Stimulated activated naive CD8-positive, alpha-beta T cell treated with anti-CD3 and anti-CD28 coated beads, Interleukin-15, Interleukin-2, amounts not matched to agents 100 U/mL and 50 U/mL, for 24 hours (primary cell): ENCODE measurements at regions not wholly inside any gene's neighbourhood (a gene's known extent, or its start where the extent isn't known, plus 50 kb on each side); places are given as distances from the start of the nearest gene placed in this dataset.
"Not testable (repeated sequence)": the region's sequence is repeated elsewhere in the genome, so short reads cannot be mapped to it uniquely, and the experiment has no call there.

ENCODE experiments used
- ATAC-seq: fragments of 150-1000 bp; cut with Tn5 transposase; one replicate; pipeline ENCODE4 v1.10.0; 2021
- DNase-seq: peaks from one replicate; pipeline ENCODE4 v3.0.0; 2021

DNA sequence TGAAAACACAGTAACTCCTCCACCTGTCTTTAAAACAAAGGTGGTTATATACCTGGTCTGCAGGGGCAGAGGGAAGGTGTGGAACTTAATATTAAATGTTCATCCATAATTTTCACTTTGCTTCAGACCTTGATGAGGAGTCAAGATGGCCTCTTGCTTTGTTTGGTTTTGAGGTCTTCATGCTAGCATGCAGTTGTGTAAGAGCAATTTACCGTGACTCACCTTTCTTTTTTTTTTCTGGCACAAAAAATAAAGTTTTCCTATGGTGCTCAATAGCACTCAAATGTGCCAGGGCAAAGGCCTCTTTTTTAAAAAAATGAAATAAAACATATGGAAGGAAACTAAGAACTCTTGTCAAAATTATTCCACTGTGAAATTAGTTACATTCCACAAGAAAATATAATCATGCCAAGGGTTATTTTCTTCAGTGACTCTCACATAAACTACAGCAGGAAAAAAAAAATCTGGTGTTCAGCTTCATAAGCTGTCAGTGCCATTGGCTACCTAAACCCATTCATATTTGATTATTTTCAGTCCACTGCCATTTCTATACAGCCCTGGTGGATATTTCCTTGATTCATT is 128.2 kb downstream of the SLC7A11 start:
- ATAC-seq (no peak), DNase-seq (no peak)

DNA sequence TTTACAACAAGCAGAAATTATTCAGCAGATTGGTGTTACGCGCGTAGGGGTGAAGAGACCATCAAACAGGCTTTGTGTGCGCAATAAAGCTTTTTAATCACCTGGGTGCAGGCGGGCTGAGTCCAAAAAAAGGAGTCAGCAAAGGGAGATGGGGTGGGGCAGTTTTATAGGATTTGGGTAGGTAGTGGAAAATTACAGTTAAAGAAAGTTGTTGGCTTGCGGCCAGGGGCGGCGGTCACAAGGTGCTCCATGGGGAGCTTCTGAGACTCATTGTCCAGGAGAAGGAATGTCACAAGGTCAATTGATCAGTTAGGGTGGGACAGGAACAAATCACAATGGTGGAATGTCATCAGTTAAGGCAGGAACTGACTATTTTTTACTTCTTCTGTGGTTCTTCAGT is 129.3 kb downstream of the SLC7A11 start:
- not testable (repeated sequence) for DNase-seq, ATAC-seq

DNA sequence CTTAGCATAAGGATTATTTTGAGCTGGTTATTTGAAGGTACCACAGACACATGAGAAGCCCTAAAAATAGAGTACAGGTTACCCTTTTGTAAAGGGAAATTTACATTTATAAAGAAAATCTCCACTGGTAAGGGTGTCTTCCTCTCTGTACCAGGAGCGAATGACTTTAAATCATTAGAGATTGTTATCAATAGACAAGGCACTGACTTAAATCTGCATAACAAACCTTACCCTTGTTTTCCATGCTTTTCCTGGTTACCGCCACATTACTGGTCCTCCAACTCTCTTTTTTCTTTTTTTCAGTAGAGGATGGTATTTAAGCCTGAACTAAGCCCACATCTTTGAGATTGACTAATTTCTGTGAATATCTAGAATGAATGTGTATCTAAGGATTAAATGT is 129.8 kb downstream of the SLC7A11 start:
- no peak for ATAC-seq
- DNase-seq, result no peak

DNA sequence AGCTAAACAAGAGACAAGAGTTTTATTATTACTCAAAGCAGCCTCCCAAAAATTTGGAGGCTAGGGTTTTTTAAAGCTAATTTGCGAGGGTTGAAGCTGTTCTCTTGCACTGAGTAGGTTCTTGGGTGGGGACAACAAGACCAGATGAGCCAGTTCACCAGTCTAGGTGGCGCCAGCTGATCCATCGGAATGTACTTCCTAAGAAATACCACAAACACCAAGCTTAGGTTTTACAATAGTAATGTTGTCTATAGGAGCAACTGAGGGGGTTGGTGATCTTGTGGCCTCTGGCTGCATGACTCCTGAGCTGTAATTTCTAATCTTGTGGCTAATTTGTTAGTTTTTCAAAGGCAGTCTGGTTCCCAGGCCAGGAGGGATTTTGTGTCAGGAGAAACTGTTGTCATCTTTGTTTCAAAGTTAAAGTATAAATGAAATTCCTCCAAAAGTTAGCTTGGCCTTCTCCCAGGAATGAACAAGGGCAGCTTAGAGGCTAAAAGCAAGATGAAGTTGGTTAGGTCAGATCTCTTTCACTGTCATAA is 130.6 kb downstream of the SLC7A11 start:
- no peak for DNase-seq
- ATAC-seq, result no peak

DNA sequence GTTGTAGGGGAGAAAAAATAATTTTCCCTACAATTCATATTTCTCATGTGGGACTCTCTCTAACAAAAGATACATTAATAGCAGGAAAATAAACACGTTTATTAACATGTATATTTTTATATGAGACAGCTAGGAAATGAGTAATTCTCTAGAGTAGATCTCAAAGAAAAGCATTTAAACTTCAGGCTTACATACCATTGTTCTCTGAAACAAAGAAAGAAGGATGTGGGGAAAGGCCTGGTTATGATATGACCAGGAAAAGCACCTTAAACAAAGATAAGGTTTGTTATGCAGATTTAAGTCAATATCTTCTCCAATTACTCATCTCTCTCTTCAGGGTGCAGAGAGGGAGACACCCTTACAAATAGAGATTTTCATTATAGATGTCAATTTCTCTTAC is 131.3 kb downstream of the SLC7A11 start:
- ATAC-seq, result no peak
- no peak for DNase-seq

DNA sequence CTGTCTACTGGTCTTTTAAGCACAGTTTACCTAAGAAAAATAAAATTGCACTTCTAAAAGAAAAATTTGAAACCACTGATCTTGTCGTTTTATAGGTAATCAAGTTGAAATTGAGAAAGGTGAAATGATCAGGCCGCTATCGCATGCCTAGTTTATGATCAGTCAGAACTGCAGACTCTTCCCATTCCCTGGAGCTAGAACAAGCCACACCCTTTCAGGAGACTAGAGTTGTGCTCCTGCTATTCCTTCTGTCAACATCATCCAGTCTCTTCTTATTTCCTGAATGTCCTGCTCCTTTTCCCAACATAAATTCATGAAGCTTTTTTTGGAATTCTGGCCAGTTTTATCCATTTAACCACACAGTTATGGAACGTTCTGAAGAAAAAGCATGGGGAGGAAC is 135.1 kb downstream of the SLC7A11 start:
- DNase-seq (no peak), ATAC-seq (no peak)

DNA sequence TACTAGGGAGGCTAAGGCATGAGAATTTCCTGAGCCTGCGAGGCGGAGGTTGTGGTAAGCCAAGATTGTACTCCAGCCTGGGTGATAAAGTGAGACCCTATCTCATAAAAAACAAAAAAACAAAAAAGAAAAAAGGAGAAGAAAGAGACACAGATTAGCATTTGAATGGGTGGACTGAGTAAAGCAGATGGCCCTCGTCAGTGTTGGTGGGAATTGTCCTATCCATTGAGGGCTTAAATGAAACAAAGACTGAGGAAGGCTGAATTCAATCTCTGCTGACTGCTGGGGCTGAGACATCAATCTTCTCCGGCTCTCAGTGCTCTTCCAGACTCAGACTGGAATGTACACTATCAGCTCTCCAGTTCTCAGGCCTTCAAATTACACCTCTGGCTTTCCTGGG is 136.8 kb downstream of the SLC7A11 start:
- ATAC-seq (no peak), DNase-seq (no peak)

DNA sequence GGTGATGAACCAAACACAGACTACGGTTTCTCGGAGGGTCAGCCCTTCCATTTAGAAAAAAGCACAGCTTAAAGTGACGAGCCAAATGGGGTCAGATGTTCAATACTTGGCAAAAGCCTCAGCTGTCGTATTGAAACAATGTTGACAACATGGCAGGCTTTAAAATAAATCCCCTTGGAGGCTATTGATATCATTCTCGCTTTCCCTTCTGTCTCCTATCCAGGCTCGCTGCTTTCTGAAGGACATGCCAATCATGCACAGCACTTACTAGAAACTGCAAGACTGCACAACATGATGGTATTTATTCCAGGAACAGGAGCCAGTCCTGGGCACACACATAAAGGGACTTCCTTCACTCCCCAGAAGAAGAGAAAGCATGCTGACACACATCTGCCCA is 137.9 kb downstream of the SLC7A11 start:
- DNase-seq (no peak), ATAC-seq (no peak)

DNA sequence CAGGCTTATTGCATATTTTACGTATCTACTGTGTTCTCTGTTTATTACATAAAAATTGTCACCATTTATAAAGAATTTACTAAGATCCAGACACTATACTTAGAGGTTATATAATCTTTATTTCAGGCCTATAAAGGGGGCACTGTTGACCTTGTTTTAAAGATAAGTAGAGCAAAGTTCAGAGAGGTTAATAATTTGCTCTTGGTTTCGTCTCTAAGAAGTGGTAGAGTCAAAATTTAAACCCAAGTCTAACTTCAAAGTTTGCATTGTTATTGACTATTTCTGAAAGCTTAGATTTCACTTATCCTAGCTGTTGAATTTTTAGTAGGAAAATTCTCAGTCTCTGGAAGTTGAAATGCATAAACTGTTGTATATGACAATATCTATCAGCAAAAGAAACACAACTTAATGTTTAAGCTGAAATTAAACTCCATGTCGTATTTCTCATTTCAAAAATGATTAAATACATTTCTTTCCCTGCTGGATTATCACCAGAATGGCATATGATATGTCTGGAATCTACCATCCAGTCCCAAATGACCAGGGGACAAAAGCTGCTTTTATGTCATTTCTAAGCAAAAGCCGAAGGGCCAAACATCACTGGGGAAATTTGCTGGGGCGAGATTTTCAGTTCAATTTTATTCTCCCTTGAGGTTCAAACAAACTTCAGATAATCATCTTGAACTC is 138.4 kb downstream of the SLC7A11 start:
- ATAC-seq, result no peak
- DNase-seq, result no peak

DNA sequence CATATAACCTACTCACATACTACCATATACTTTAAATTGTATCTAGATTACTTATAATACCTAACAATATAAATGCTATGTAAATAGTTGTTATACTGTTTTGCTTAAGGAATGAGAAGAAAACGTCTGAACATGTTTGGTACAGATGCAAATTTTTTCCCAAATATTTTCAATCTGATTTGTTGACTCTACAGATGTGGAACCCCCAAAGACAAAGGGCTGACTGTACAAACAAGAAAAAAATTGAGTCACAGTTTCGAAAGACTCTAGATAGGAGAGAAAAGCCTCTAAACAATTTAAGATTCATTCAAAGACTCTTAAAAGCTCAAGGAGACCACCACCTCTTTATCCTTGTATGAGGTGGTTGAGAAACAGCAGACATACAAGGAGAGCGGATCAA is 142.8 kb downstream of the SLC7A11 start:
- ATAC-seq (no peak), DNase-seq (no peak)

DNA sequence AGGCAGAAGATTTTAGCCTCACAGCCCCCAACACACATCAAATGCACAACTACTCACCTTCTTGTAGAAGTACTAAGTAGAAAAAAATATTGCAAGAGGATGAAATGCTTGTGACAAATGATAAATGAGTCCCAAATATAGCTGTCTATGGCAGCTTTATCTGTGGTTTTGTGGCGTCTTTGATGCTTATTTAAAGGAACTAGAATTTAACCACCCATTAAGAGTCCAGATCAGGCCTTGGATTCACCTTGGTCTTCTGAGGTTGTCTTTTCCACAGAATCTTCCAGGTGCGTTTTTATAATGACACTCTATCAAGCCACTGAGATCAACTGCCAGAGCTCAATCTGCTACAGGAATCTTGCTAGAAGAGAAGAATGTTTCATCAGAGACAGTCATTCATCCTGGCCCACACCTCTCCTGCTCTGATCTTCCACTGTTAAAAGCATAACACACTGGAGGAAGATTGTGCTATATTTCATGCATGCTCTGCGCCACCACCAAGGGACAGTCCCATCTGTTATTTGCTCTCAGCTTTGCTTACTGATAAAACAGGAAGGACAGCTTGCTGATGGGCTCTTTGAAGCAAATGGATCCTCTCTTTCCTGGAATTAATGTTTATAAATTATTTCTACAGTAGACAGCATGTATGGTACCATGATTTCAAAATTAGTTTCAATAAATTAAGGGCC is 144.1 kb downstream of the SLC7A11 start:
- ATAC-seq, result no peak

DNA sequence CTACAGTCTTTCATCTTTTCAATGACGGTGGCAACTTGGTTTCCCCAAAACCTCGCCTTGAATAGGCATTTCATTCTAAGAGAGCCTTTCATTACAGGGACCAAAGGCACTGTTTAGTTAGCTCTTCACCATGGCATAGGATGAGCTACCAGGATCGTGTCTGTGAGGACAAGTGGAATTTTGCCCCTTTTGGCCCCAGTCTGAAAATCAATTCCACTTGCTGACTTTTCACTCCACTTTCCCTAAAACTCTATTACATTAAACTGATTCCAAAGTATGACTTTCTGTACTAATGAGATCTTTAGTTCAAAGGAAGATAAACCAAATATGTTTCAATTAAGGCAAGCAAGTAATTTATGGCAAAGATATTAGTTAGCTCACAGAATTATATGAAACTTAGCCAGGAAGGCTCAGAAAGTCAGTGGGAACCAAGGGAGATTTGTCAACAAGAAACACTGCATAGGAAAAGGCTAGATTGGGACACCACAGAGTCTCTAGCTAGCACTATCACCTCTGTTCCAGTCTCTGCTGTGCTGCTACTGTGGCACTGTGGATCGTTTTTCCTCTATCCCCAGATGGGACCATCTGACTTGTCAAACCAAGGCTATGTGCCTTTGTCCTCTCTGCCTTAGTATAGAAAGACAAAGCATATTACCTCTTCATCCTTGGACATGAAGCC is 145.6 kb downstream of the SLC7A11 start:
- no peak for ATAC-seq
- DNase-seq, result no peak

More for the DNA sequence above, 144.1 kb downstream of the SLC7A11 start:
- no peak for DNase-seq

DNA sequence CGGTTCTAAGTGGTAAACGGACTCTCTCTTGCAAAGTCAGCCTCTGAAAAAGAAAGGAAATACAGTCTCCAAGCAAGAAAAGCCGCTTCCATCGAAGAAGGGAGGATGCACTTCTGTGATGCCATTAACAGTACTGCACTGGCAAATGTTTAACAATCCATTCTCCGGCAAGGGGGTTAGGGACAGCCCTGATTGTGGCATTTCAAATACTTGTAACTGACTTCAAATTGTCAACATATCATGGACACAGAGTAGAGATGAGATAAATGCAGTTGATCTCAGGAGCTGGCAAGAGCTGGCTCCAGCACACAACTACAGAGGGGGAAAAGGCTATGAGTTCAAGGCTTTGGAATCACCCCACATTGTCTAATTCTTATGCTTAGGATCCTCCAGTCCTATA is 146.8 kb downstream of the SLC7A11 start:
- DNase-seq, result no peak
- ATAC-seq, result no peak

DNA sequence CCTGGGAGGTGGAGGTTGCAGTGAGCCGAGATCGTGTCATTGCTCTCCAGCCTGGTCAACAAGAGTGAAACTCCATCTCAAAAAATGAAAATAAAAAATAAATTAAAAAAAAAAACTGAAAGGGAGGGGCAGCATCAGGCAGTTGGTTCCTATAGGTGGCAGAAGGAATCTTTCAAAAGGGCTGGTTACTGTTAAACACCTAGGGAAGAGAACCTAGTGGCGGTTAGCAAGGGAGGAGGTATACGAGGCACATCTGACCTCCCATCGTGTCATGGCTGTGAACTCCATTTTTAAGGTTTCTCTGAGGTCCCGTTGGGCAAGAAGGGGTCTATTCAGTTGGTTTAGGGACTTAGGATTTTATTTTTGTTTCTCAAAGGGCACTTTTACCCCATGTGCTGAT is 150.1 kb downstream of the SLC7A11 start:
- DNase-seq, result no peak

DNA sequence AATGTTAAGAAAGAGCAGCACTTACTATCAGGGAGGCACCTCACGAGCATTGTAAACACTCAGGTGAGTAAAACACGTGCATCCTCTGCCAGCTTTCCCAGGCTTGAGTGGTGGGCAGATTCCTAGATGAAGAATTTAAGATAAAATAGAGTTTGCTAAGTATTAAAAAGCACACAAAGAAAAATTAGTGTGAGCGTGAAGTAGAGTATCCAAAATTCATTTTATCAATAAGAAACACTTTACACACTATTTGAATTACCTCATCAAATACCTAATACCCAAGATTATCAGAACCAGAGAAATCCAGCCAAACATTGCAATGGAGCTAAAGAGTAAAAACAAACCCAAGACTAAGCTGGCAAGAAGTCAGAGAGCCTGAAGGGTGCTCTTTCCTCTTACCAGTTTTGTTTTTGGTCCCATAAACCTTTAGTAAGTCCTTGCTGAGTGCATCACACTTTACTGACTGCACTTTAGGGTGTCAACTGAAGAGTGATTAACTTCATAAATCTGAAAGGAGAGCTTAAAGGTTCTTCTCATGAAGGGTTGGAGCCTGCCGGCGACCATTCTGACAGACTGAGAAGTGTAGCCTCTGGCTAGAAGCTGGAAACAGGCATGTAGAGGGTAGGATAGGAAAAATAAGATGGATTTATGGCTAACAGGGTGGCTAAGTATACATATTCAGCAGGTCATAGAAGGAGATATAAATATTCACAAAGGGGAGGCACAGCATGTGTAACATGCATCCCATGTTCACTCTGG is 151.1 kb downstream of the SLC7A11 start:
- ATAC-seq (no peak), DNase-seq (no peak)

More for the DNA sequence above, 150.1 kb downstream of the SLC7A11 start:
- no peak for ATAC-seq

DNA sequence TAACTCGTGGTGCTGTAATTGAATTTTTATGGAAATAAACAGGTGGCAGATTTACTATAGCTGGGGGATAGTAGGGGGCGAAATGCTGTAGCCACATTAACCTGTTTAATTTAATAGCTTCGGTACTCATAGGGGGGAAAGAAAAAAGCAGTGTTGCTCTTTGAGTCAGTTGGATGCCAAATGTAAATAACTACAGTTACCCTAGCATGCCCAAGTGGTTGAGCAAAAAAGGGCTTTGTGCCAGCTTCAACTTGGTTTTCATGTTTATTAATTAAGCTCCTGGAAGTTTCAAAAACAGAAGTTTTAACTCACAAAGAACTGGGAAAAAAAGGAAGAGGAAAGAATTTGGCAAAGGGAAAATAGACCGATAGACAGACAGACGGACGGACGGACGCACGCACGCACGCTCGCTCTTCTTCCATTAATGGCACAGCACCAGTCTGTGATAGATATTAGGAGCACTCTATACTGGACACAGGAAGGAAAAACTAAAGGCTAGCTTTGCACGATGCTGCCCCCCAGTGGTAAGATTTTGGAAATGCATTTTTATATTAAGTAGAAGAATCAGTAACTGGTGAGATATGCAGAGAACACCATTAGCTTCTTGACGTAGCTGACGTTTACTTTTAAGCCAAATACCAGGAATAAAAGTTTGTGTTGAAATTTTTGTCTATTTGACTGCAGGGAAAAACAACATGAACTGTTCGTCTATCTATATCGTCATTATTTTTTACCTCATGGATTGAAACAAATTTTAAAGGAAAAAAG is 151.8 kb downstream of the SLC7A11 start:
- peak; percentile 19 for DNase-seq
- peak; percentile 46 for ATAC-seq

DNA sequence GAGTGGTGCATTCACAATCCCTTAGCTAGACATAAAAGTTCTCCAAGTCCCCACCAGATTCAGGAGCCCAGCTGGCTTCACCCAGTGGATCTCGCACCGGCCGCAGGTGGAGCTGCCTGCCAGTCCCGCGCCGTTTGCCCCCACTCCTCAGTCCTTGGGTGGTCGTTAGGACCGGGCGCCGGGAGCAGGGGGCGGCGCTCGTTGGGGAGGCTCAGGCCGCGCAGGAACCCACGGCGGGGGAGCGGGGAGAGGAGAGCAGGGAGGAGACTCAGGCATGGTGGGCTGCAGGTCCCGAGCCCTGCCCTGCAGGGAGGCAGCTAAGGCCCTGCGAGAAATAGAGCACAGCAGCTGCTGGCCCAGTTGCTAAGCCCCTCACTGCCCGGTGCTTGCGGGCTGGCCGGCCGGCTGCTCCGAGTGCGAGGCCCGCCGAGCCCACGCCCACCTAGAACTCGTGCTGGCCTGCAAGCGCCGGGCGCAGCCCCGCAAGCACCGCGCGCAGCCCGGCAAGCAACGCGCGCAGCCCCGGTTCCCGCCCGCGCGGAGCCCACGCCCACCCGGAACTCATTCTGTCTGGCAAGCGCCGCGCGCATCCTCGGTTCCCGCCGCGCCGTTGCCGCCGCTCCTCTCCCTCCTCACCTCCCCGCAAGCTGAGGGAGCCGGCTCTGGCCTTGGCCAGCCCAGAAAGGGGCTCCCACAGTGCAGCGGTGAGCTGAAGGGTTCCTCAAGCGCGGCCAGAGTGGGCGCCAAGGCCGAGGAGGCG is 153.5 kb downstream of the SLC7A11 start:
- ATAC-seq (no peak), DNase-seq (no peak)

DNA sequence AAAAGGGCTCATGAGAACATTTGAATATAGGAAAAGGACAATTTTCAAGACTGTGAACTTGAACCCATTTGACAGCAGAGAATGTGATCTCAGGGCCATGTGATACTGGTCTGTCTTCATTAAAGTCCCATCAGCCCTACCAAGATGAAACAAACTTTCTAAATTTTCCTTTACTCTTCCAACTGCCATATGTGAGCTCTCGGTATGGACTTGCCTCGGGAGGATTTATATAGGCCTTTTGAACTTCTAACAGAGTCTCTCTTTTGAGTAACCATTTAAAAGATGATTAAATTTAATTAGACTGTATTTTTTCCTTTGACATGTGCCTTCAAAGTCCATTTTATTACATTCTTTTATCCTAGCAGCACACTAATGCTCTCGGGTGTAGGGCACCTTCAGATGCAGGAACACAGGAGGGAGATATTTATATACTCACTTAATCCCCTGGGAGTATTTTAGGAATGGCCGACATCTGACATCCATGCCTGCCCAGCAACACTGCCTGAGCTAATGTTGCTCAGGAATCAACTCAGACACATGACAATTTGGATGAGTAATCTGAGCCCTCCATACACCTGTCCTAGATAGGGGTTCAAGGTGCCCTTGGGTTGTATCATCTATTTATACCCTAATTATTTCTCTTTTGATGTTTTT is 155.0 kb downstream of the SLC7A11 start:
- DNase-seq (no peak), ATAC-seq (no peak)

DNA sequence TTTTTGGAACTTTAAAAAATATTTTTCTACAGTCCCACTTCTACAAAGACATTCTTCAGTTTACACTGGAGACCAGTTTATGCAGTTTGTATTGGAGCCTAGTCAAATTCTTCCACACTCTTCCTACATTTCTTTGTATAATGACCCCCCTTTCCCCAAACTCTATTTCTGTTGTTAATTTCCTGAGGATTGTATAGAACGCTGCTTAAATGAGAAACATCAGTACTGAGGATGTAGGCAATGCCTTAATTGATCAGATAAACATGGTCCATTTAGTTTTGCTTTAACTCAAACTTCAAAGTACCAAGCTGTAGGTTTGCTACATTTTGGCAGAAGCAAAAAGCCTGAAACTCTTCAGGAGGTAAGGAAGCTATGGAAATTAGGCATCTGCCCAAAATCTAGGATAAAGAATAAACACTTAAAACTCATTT is 155.5 kb downstream of the SLC7A11 start:
- DNase-seq (no peak), ATAC-seq (no peak)

DNA sequence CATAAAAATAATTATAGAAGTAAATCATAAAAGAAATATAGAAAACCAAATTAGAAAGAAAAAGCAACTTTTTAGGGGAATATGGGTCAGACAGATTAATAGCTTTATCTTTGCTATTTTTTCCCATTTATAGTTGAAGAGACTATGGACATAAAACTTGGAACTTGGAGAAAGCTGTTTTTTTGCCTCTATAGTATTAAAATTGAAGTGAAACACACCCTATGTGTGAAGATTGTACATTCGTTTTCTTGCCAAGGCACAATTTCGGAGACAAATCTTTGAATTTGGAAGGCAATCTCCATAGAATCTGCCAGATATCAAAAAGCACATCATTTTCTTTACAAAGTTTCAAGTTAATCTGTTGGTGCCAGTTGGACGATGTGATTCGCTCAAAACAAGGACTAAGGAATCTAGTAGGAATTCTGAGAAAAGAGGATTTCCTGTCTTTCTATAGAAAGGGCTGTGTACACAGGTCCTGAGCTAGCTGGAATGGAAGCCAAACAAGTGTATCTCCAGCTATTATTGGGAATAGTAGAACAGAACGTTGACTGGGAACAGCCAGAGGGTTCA is 156.3 kb downstream of the SLC7A11 start:
- ATAC-seq (no peak), DNase-seq (no peak)
